ENCODE measurements at regions not wholly inside any gene's neighbourhood (a gene's known extent, or its start where the extent isn't known, plus 50 kb on each side); places are given as distances from the start of the nearest gene placed in this dataset.
"Not testable (repeated sequence)": the region's sequence is repeated elsewhere in the genome, so short reads cannot be mapped to it uniquely, and the experiment has no call there.

GRCh38 chr9:73054091-73054490 lies 97.6 kb upstream of the ANXA1 start:
- ATAC-seq = no peak

DNA sequence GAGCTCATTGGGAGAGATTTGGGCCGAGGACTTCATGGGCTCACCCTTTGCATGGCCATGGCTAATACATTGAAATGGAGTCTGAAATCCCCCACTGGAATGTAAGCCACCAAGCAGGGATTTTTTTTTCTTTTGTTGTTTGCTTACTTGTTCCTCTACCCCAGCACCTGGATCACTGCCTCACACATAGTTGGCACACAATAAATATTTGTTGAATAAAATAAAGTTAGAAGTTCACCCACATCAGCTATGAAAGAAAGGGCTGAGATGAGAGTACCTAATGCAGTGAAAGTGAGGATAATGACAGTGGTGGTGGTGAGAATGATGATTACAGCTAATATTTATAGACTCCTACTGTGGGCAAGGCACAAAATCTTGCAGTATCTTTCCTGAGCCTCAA lies 98.1 kb upstream of the ANXA1 start:
- ATAC-seq = no peak
- no peak for DNase-seq

More at GRCh38 chr9:73054091-73054490, 97.6 kb upstream of the ANXA1 start:
- no peak for DNase-seq

- no peak for ATAC-seq
- DNase-seq = no peak
Measured at GRCh38 chr9:73050887-73051550, 98.2 kb upstream of the ALDH1A1 start.

DNA sequence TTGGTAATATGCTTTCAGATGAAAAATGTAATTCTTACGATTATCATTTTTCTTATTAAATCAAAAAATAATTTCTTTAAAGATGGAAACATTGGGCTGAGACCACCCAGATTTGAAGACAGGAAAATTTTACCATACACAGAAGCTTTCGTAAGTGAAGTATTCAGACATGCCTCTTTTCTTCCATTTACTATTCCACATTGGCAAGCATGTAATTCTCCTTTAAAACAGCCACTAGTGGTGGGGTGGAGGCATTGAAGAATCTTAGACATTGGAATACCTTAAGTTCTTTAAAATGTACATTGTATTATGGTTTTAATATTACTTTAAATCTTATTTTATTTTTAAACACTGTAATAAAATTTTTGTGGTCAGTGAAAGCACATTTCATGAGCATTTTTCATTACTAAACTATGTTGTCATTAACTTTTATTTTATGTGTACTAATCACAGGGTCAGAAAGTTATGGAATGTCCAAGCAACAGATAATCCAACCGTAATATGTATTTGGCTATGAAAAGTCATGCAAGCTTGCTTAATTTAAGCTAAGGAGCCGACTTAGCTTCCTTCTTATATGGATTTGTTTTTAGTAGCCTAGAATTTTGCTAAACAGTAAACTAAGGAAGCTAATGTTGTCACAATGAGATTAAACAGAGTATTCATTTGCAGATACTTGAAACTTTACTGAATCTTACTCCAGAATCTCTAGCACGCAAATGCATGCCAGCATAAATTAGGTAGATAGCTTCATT lies 97.4 kb upstream of the ALDH1A1 start:
- no peak for ATAC-seq
- DNase-seq = no peak

DNA sequence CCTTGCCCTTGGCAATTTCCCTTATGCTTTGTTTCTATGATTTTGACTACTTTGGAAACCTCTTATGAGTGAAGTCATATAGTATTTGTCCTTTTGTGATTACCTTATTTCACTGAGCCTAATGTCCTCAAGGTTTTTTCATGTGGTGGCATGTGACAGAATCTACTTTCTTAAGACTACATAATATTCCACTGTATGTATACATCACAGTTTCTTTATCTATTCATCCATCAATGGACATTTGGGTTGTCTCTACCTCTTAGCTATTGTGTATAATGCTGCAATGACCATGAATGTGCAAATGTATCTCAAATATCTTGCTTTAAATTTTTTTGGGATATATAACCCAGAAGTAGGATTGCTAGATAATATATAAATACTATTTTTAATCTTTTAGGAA lies 96.4 kb upstream of the ALDH1A1 start:
- no peak for ATAC-seq
- DNase-seq = no peak

DNA sequence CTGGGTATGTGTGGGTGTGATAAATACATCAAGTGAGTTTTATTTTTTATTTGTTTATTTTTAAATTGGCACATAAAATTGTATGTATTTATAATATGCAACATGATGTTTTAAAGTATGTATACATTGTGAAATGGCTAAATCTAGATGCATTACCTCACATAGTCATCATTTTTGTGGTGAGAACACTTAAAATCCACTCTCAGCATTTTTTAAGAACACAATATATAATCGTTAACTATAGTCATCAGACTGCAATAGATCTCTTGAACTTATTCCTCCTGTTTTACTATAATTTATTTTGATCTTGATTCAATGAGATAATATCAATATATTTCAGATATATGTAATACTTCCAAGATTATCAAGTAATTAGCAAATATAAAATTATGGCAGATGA lies 93.9 kb upstream of the ALDH1A1 start:
- ATAC-seq = no peak
- no peak for DNase-seq

DNA sequence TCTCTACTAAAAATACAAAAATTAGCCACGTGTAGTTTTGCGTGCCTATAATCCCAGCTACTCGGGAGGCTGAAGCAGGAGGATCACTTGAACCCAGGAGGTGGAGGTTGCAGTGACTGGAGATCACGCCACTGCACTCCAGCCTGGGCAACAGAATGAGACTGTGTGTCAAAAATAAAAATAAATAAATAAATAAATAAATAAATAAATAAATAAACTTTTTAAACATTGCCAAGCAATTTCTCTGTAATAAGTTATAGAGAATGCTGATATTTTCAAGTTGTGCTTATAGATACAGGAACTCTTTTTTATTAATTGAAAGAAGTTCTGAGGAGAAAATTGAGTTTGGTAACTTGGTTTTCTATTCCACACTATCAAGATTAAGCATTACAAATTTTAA lies 91.9 kb upstream of the ALDH1A1 start:
- DNase-seq, ATAC-seq: not testable (repeated sequence)

DNA sequence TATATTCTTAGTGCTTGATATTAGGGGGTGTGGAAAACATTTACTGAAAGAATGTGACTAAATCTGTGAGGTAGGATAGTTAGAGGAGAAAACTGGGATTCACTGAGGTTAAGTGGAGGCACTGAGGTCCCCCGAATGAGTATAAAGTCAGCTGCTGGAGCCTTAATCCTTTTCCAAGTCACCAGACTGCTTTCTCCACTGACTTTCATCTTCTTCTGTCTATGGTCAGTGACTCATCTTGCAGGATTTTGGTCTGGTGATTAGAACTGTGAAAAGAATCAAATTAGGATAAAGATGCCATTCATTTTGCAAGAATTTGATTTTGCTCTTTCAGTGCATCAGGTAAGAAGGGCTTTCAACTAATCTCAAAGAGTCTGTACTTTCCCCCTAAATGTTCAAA lies 89.3 kb upstream of the ALDH1A1 start:
- no peak for ATAC-seq
- no peak for DNase-seq

- DNase-seq (no peak), ATAC-seq (no peak)
Measured at GRCh38 chr9:73039271-73040263, 86.7 kb upstream of the ALDH1A1 start.

GRCh38 chr9:73038613-73039012 lies 85.8 kb upstream of the ALDH1A1 start:
- DNase-seq (no peak), ATAC-seq (no peak)

- DNase-seq = no peak
- ATAC-seq = no peak
Measured at GRCh38 chr9:73038089-73038509, 85.2 kb upstream of the ALDH1A1 start.

DNA sequence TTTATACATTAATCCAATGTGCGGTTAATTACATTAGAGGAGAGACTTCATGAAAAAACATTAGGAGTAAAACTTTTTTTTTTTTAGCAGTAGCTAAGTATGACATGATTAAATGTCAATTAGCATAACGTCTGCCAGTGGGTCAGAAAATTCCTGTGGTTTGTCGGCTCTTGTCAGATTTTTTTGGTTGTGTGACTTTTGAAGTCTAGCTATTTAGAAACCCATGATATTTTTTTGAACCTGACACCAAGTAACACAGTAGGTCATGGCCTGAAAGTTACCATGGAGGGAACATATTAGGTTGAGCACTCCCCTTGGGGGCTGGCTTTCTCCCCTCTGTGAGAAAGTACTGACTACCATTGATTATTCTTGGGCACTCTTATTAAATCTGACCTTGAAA lies 84.8 kb upstream of the ALDH1A1 start:
- DNase-seq (no peak), ATAC-seq (no peak)

DNA sequence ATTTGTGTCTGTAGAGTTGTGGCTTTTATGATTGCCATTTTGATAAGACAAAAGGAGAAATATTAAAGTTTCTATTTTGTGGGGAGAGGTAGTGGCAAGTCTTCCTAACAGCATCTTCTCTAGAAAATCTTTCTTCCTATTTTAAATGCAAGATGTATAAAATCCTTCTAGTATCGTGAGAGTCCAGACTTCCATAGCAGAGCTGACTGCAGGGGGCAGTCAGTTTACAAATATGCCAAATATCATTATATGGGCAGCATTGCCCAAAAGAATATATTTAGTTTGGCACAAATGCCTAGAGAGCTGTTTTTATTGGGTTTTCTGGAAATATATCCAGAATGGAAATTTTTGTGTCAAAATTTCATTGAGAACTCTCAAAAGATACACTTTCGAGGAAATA lies 82.1 kb upstream of the ALDH1A1 start:
- DNase-seq = no peak
- no peak for ATAC-seq

DNA sequence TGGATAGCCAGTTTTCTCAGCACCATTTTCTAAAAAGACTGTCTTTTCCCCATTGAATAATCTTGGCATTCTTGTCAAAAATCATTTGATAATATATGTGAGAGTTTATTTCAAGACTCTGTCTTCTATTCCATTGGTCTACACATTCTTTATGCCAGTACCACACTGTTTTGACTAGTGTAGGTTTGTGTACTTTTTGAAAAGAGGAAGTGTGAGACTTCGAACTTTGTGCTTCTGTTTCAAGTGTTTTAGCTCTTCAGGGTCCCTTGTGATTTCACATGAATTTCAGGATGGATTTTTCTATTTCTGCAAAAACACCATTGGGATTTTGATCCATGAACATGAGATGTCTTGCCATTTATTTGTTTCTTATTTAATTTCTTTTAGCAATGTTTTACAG lies 78.5 kb upstream of the ALDH1A1 start:
- DNase-seq (no peak), ATAC-seq (no peak)

DNA sequence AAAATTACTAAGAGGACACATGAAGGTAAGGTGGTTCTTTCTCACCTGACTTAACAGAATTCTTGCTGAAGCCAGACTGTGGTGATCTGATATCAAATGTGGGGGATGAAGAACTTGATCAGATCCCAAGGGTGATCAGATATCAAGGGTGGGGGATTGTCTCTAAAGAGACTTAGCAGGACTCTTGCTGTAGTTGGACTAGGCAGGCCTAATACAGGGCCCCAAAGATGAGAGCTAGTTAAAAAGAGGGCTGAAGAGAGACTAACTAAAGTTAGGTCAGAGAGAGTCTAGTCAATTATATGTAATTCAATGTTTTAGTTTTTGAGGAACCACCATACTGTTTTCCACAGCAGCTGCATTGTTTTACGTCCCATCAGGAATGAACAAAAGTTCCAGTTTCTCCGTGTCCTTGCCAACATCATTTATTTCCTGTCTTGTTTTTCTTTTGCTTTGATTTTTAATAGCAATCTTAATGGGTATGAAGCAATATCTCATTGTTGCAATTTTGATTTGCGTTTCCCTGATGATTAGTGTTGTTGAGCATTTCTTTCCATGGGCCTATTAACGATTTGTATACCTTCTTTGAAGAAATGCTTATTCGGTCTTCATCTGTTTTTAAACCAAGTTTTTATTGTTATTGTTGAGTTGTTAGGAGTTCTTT lies 77.6 kb upstream of the ALDH1A1 start:
- DNase-seq (no peak), ATAC-seq (no peak)

DNA sequence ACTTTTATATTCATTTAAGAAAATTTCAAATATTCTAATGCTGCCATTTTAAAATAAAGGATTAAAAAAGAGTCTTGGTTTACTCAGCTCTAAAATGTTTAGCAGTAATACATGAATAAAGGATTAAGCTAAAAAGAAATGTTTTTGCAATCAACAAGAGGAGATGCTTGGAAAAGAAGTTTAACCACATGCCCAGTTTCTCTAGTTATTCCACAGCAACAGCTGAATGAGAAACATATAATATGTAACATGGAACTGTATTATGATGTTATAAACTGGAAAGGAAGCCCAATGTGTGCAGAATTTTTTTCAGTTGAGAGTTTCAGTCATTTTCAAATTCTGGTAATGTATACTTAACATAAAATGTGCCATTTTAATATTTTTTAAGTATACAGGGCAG lies 76.5 kb upstream of the ALDH1A1 start:
- ATAC-seq = no peak
- no peak for DNase-seq

DNA sequence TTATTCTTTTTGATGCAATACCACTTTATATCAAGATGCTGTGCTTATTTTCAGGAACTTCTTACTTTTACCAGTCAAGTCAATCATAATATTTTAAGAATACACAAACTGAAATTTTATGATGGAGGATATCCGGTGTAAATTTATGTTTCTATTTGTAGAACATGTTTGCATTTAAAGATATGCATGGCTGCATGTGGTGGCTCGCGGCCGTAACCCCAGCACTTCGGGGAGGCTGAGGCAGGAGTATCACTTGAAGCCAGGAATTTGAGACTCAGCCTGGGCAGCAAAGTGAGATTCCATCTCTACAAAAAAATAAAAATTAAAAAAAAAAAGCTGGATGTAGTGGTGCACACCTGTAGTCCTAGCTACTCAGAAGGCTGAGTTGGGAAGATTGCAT lies 73.5 kb upstream of the ALDH1A1 start:
- DNase-seq = no peak
- no peak for ATAC-seq

- ATAC-seq (no peak), DNase-seq (no peak)
Measured at GRCh38 chr9:73024601-73025034, 71.8 kb upstream of the ALDH1A1 start.

GRCh38 chr9:73023025-73023541 lies 70.2 kb upstream of the ALDH1A1 start:
- DNase-seq (peak; percentile 51), ATAC-seq (peak; percentile 57)

- DNase-seq (no peak), ATAC-seq (no peak)
Measured at GRCh38 chr9:73022353-73022752, 69.5 kb upstream of the ALDH1A1 start.

- no peak for ATAC-seq
Measured at GRCh38 chr9:73020877-73021276, 68.0 kb upstream of the ALDH1A1 start.

DNA sequence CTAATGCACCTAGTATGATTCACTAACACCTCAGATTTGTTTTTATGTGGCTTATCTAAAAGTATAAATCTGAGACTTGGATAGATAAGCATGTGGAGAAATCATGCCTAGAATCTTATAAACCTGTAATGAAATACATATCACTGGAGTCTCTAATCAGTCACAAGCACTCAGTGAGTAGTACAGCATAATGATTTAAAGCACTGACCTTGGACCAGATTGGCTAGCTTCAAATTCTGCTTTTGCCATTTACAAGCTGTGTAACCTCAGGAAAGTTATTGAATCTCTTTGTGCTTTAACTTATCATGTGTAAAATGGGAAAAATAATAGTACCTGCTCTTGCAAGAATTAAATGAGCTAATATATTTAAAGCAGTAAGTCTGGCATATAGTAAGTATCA lies 61.2 kb upstream of the ALDH1A1 start:
- ATAC-seq (no peak), DNase-seq (no peak)

More at GRCh38 chr9:73020877-73021276, 68.0 kb upstream of the ALDH1A1 start:
- DNase-seq = no peak
